GM12878 (cell line): ENCODE measurements at regions not wholly inside any gene's neighbourhood (a gene's known extent, or its start where the extent isn't known, plus 50 kb on each side); places are given as distances from the start of the nearest gene placed in this dataset.

ENCODE experiments used
- CTCF ChIP-seq, 3 experiments: IDR thresholded peaks in 2 of 3; conservative IDR thresholded peaks in 1 of 3; 2 replicates each; pipeline ENCODE4 v1.5.1; 2011; ENCODE audit warnings: low read depth in 3 of 3, low read length in 3 of 3, mild to moderate bottlenecking in 3 of 3, control low read depth in 2 of 3, moderate library complexity in 2 of 3, inconsistent platforms in 1 of 3, mixed read lengths in 1 of 3; ENCODE audit not compliant: control insufficient read depth in 2 of 3, insufficient read depth in 1 of 3; ENCODE audit errors: extremely low read depth in 1 of 3
- EP300 ChIP-seq, 2 experiments: fragments of 150-350 bp in 1 of 2; IDR thresholded peaks; 2 replicates each; pipeline ENCODE4 v1.6.1; 2011 to 2012; ENCODE audit warnings: low read depth in 2 of 2, low read length in 2 of 2, borderline replicate concordance in 1 of 2, improper control_type of control experiment in 1 of 2, inconsistent platforms in 1 of 2; ENCODE audit not compliant: control insufficient read depth in 1 of 2
- JUNB ChIP-seq: IDR thresholded peaks from 2 replicates; pipeline ENCODE4 v1.6.1; 2016; ENCODE audit warnings: antibody characterized with exemption, mild to moderate bottlenecking
- TAF1 ChIP-seq: IDR thresholded peaks from 2 replicates; pipeline ENCODE4 v1.6.1; 2011; ENCODE audit warnings: mild to moderate bottlenecking, low read depth, low read length, borderline replicate concordance
- TCF12 ChIP-seq: IDR thresholded peaks from 2 replicates; pipeline ENCODE4 v1.6.1; 2011; ENCODE audit warnings: low read depth, mild to moderate bottlenecking, low read length
- TCF3 ChIP-seq: IDR thresholded peaks from 2 replicates; pipeline ENCODE4 v1.6.1; 2012; ENCODE audit warnings: low read depth, mild to moderate bottlenecking, low read length, borderline replicate concordance; ENCODE audit not compliant: insufficient read depth
- ZNF592 ChIP-seq: fragments of 450-650 bp; IDR thresholded peaks from 2 replicates; pipeline ENCODE4 v1.6.1; 2017; ENCODE audit warnings: mild to moderate bottlenecking, moderate library complexity

GRCh38 chr17:74015990-74016389 is 187.5 kb upstream of the RPL38 start:
- TF ChIP-seq EP300 (IDR thresholded peaks at IDR 0.05; ENCODE audit: borderline replicate concordance in 1 of 2, control insufficient read depth in 1 of 2, low read depth in 2 of 2, low read length in 2 of 2) (no peak), TAF1 (no peak), ZNF592 (no peak), TCF12 (no peak), JUNB (no peak), CTCF (IDR thresholded peaks at IDR 0.05 in 2 of 3, conservative IDR thresholded peaks at IDR 0.05 in 1 of 3; ENCODE audit: control insufficient read depth in 2 of 3, extremely low read depth in 1 of 3, insufficient read depth in 1 of 3, low read depth in 3 of 3, low read length in 3 of 3) (no peak), TCF3 (no peak)
